SK-N-SH (cell line): ENCODE measurements at regions not wholly inside any gene's neighbourhood (a gene's known extent, or its start where the extent isn't known, plus 50 kb on each side); places are given as distances from the start of the nearest gene placed in this dataset.

Source experiments
- CTCF ChIA-PET: fragments of 300-600, 350-600 bp; formaldehyde crosslinking; extraction: SDS; loops from one replicate; lab custom pipeline; 2021; lab: Yijun Ruan, JAX
- POLR2A ChIA-PET: fragments of 350-600 bp; sonication (Branson Sonifier 250); formaldehyde crosslinking; extraction: SDS; loops from one replicate; lab custom pipeline; 2020; ENCODE audit warnings: antibody characterized with exemption, inconsistent platforms; lab: Yijun Ruan, JAX
- DNase-seq: peaks from one replicate; pipeline ENCODE4 v3.0.0; 2012
- H2AFZ ChIP-seq: fragments of 200-600 bp; sonication (generic); 2 replicates; pipeline ENCODE4 v1.8.1; 2016; ENCODE audit warnings: antibody characterized with exemption, mild to moderate bottlenecking, low read depth
- H3F3A ChIP-seq: fragments of 200-600 bp; sonication (generic); replicated peaks from 2 replicates; pipeline ENCODE3; 2016; ENCODE audit warnings: antibody characterized with exemption, mild to moderate bottlenecking; ENCODE audit not compliant: insufficient read depth
- H3K27ac ChIP-seq, 2 experiments: fragments of 200-500 bp in 1 of 2; fragments of 200-600 bp in 1 of 2; sonication (Bioruptor generic) in 1 of 2; sonication (generic), shearing (Covaris generic) in 1 of 2; 2 replicates each; pipeline versions ENCODE4 v1.5.1 to v1.6.1; 2014 to 2016; ENCODE audit warnings: low read depth in 2 of 2, inconsistent platforms in 1 of 2, low read length in 1 of 2, mild to moderate bottlenecking in 1 of 2, mixed read lengths in 1 of 2
- H3K27me3 ChIP-seq: fragments of 200-600 bp; sonication (generic), shearing (Covaris generic); 2 replicates; pipeline ENCODE4 v1.6.1; 2016; ENCODE audit warnings: mixed run types; ENCODE audit not compliant: insufficient read depth
- H3K36me3 ChIP-seq, 2 experiments: fragments of 200-500 bp in 1 of 2; fragments of 200-600 bp in 1 of 2; sonication (Bioruptor generic) in 1 of 2; sonication (generic) in 1 of 2; replicated peaks in 1 of 2; 2 replicates each; pipeline versions ENCODE3 to v1.5.1; 2014 to 2016; ENCODE audit warnings: low read length in 1 of 2, mild to moderate bottlenecking in 1 of 2; ENCODE audit not compliant: insufficient read depth in 2 of 2, control insufficient read depth in 1 of 2
- H3K4me1 ChIP-seq, 2 experiments: fragments of 200-500 bp in 1 of 2; fragments of 200-600 bp in 1 of 2; sonication (Bioruptor generic) in 1 of 2; sonication (generic), shearing (Covaris generic) in 1 of 2; 2 replicates each; pipeline versions ENCODE4 v1.5.1 to v1.6.1; 2014 to 2016; ENCODE audit warnings: low read depth in 1 of 2, low read length in 1 of 2, mixed run types in 1 of 2; ENCODE audit not compliant: insufficient read depth in 2 of 2, control insufficient read depth in 1 of 2
- H3K4me2 ChIP-seq: fragments of 200-600 bp; sonication (generic), shearing (Covaris generic); 2 replicates; pipeline ENCODE4 v1.6.1; 2017; ENCODE audit warnings: mixed run types
- H3K4me3 ChIP-seq, 2 experiments: fragments of 200-500 bp in 1 of 2; fragments of 200-600 bp in 1 of 2; sonication (Bioruptor generic) in 1 of 2; sonication (generic), shearing (Covaris generic) in 1 of 2; 2 replicates each; pipeline versions ENCODE4 v1.5.1 to v1.8.1; 2014 to 2016; ENCODE audit warnings: low read depth in 2 of 2, inconsistent platforms in 1 of 2, low read length in 1 of 2, mild to moderate bottlenecking in 1 of 2, mixed read lengths in 1 of 2, moderate library complexity in 1 of 2
- H3K79me2 ChIP-seq: fragments of 200-600 bp; sonication (generic); 2 replicates; pipeline ENCODE4 v1.8.1; 2017; ENCODE audit warnings: mild to moderate bottlenecking; ENCODE audit not compliant: insufficient read depth
- H3K9ac ChIP-seq: fragments of 200-600 bp; sonication (generic); 2 replicates; pipeline ENCODE4 v1.6.1; 2017; ENCODE audit warnings: mixed run types
- H3K9me2 ChIP-seq: fragments of 200-600 bp; sonication (generic); 2 replicates; pipeline ENCODE4 v1.6.1; 2017; ENCODE audit warnings: mixed run types
- H3K9me3 ChIP-seq: fragments of 200-600 bp; sonication (generic); 2 replicates; pipeline ENCODE4 v1.6.1; 2017; ENCODE audit warnings: mixed run types, mild to moderate bottlenecking, moderate library complexity
- H4K20me1 ChIP-seq: fragments of 200-600 bp; sonication (generic); 2 replicates; pipeline ENCODE4 v1.6.1; 2017; ENCODE audit warnings: mild to moderate bottlenecking, mixed run types; ENCODE audit not compliant: insufficient read depth
- EP300 ChIP-seq, 2 experiments: IDR thresholded peaks; 2 replicates each; pipeline versions ENCODE4 v1.4.0 to v1.6.1; 2012; ENCODE audit warnings: borderline replicate concordance in 1 of 2, low read depth in 1 of 2, low read length in 1 of 2
- FOSL2 ChIP-seq: IDR thresholded peaks from 2 replicates; pipeline ENCODE4 v1.4.0; 2012; ENCODE audit warnings: low read depth, mild to moderate bottlenecking, moderate library complexity, borderline replicate concordance
- FOXM1 ChIP-seq: IDR thresholded peaks from 2 replicates; pipeline ENCODE4 v1.4.0; 2012; ENCODE audit warnings: low read depth, mild to moderate bottlenecking
- MEF2A ChIP-seq: IDR thresholded peaks from 2 replicates; pipeline ENCODE4 v1.4.0; 2012; ENCODE audit warnings: low read depth, borderline replicate concordance
- NFIC ChIP-seq: IDR thresholded peaks from 2 replicates; pipeline ENCODE4 v1.4.0; 2012; ENCODE audit warnings: borderline replicate concordance
- NRF1 ChIP-seq: IDR thresholded peaks from 2 replicates; pipeline ENCODE4 v1.6.1; 2012; ENCODE audit warnings: low read depth, mild to moderate bottlenecking, low read length
- RXRA ChIP-seq: IDR thresholded peaks from 2 replicates; pipeline ENCODE4 v1.4.0; 2012; ENCODE audit warnings: low read depth, mild to moderate bottlenecking, borderline replicate concordance
- SIN3A ChIP-seq: IDR thresholded peaks from 2 replicates; pipeline ENCODE4 v1.6.1; 2012; ENCODE audit warnings: low read depth, mild to moderate bottlenecking, low read length, moderate library complexity, borderline replicate concordance
- TCF12 ChIP-seq: IDR thresholded peaks from 2 replicates; pipeline ENCODE4 v1.4.0; 2012
- YY1 ChIP-seq: IDR thresholded peaks from 2 replicates; pipeline ENCODE4 v1.4.0; 2012; ENCODE audit warnings: low read depth, mild to moderate bottlenecking
- WGBS: methylation state at CpG from one replicate; pipeline ENCODE4 v1.1.6; 2017; ENCODE audit warnings: low lambda C conversion rate; 5-methylcytosine and 5-hydroxymethylcytosine counted together
- TF ChIP-seq, protein P1 (sequence below): fragments of 150-350 bp; IDR thresholded peaks from 2 replicates; pipeline ENCODE4 v1.6.1; 2017; ENCODE audit warnings: antibody characterized with exemption, low read length, low read depth, borderline replicate concordance
- TF ChIP-seq, protein P2 (sequence below): IDR thresholded peaks from 2 replicates; pipeline ENCODE4 v1.4.0; 2012; ENCODE audit warnings: low read depth, borderline replicate concordance
- TF ChIP-seq, protein P3 (sequence below): fragments of 150-350 bp; IDR thresholded peaks from 2 replicates; pipeline ENCODE4 v1.6.1; 2016; ENCODE audit warnings: mild to moderate bottlenecking, low read depth, low read length
- TF ChIP-seq, protein P4 (sequence below): fragments of 200-600 bp; sonication (generic); IDR thresholded peaks from 2 replicates; pipeline ENCODE4 v1.6.1; 2017; ENCODE audit warnings: antibody characterized with exemption, mild to moderate bottlenecking, moderate library complexity
- TF ChIP-seq, protein P5 (sequence below): IDR thresholded peaks from 2 replicates; pipeline ENCODE4 v1.4.0; 2012; ENCODE audit warnings: low read depth, borderline replicate concordance

DNA sequence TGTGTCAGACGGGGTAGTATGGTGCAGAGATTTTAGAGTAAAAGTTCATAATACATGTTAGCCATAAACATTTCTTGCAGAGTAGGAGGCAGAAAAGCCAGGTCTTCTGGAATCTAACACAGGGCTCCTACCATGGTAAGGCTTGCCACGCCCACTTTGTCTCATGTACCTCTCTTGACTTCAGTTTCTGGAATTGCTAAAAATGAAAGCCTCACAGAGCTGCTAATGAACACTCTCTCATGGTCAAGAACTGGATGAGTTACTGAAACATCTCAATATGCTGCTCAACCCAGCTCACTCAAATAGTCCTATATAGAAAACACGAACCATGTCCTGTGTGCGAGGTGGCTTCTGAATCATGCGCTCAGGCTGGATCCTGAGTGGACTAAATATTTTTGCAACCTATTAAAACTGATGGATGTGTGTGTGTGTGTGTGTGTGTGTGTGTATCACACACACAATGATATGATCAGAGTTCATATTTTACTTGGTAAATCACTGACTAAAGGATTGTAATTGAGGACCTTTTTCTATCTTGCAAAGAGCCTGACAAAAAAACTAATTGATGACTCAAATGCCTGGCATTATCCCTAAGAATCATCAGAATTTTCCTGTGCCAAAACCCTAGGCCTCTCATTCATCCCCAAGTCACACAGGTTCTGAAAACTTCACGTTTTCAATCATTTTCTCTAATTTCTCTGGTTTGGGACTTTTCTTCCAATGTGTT is 1306.6 kb downstream of the XPNPEP1 start:
- no peak overlapping the region for H3K27ac ChIP-seq
- H3K4me2 ChIP-seq = no peak overlapping the region
- no peaks in the 10 kb centered on the region for H3F3A ChIP-seq
- H3K9me2 ChIP-seq = no peaks in the 10 kb centered on the region
- 58% methylated on average over 6 of the region's 6 CpGs for WGBS
- H3K4me1 ChIP-seq = peaks cover 0 to 22% of the 10 kb centered on the region in 2 experiments; a peak in 2 of 4 replicates
- H3K9ac ChIP-seq = no peak overlapping the region
- POLR2A ChIA-PET = no interaction called here
- H3K4me3 ChIP-seq = no peak overlapping the region
- DNase-seq = no peak
- no peaks in the 10 kb centered on the region for H4K20me1 ChIP-seq
- peak; percentile 40; the same call in 1 of the 2 replicates for TF ChIP-seq FOSL2
- TF ChIP-seq NRF1 = no peak
- TF ChIP-seq EP300 (IDR thresholded peaks at IDR 0.05; ENCODE audit: borderline replicate concordance in 1 of 2, low read depth in 1 of 2, low read length in 1 of 2) = peak in 1 of 2 experiments; percentile 7; a peak in 1 of 4 replicates
- TF ChIP-seq, protein P1, sequence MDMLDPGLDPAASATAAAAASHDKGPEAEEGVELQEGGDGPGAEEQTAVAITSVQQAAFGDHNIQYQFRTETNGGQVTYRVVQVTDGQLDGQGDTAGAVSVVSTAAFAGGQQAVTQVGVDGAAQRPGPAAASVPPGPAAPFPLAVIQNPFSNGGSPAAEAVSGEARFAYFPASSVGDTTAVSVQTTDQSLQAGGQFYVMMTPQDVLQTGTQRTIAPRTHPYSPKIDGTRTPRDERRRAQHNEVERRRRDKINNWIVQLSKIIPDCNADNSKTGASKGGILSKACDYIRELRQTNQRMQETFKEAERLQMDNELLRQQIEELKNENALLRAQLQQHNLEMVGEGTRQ = no peak
- TF ChIP-seq, protein P2, sequence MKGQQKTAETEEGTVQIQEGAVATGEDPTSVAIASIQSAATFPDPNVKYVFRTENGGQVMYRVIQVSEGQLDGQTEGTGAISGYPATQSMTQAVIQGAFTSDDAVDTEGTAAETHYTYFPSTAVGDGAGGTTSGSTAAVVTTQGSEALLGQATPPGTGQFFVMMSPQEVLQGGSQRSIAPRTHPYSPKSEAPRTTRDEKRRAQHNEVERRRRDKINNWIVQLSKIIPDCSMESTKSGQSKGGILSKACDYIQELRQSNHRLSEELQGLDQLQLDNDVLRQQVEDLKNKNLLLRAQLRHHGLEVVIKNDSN = no peak
- TF ChIP-seq RXRA = no peak
- TF ChIP-seq TCF12 = no peak
- TF ChIP-seq, protein P3, sequence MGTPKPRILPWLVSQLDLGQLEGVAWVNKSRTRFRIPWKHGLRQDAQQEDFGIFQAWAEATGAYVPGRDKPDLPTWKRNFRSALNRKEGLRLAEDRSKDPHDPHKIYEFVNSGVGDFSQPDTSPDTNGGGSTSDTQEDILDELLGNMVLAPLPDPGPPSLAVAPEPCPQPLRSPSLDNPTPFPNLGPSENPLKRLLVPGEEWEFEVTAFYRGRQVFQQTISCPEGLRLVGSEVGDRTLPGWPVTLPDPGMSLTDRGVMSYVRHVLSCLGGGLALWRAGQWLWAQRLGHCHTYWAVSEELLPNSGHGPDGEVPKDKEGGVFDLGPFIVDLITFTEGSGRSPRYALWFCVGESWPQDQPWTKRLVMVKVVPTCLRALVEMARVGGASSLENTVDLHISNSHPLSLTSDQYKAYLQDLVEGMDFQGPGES = no peak
- TF ChIP-seq, all 33 proteins: peak for 2
- H3K79me2 ChIP-seq = no peaks in the 10 kb centered on the region
- H3K27me3 ChIP-seq = no peaks in the 10 kb centered on the region
- no peaks in the 10 kb centered on the region for H3K36me3 ChIP-seq
- no peaks in the 10 kb centered on the region for H3K9me3 ChIP-seq
- no peak overlapping the region for H2AFZ ChIP-seq
- CTCF ChIA-PET = no interaction called here

DNA sequence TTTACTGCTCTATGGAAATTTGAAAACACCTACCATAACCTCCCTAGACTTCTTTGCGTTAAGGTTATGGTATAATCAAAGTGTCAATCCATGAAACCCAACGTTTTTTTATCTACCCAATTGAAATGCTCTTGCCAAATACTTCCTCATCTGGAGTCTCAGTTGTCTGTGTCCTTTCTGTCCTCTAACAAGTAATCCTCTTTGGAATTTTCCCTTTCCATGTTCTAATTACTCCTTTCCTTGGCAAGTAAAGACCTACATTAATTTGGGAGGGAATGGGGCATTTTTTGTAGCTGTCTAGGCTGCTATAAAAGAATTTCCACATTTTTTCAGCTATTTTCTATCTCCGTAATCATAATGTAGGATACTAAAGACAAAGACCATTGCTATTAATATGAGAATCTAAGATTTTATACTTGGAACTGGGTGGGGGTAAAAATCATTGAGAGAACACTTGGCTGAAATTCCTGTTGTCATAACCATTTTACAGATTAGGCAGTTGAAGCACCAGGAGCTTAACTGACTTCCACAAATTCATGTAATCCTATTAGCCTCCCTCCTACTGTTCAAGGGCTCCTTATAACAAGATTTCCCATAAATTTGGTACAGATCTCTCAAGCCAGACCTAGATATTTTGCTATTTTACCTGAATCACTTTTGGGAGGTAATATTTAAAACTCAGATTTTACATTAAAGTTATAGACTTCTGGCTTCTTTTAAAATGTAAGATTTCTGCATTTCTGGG is 1307.6 kb downstream of the XPNPEP1 start:
- H2AFZ ChIP-seq = no peak overlapping the region
- no peaks in the 10 kb centered on the region for H3K36me3 ChIP-seq
- ChIA-PET POLR2A (no interaction called here), CTCF (no interaction called here)
- H4K20me1 ChIP-seq = no peaks in the 10 kb centered on the region
- peaks cover 0 to 22% of the 10 kb centered on the region in 2 experiments; a peak in 2 of 4 replicates for H3K4me1 ChIP-seq
- H3K9me2 ChIP-seq = no peaks in the 10 kb centered on the region
- H3K79me2 ChIP-seq = no peaks in the 10 kb centered on the region
- H3K27ac ChIP-seq = no peak overlapping the region
- no peaks in the 10 kb centered on the region for H3K27me3 ChIP-seq
- H3F3A ChIP-seq = no peaks in the 10 kb centered on the region
- no peak overlapping the region for H3K4me2 ChIP-seq
- no peak for DNase-seq
- H3K9ac ChIP-seq = no peak overlapping the region
- no peak overlapping the region for H3K4me3 ChIP-seq
- WGBS = 56% methylated on average over 3 of the region's 3 CpGs
- no peaks in the 10 kb centered on the region for H3K9me3 ChIP-seq
- TF ChIP-seq SIN3A = no peak
- TF ChIP-seq, protein P4, sequence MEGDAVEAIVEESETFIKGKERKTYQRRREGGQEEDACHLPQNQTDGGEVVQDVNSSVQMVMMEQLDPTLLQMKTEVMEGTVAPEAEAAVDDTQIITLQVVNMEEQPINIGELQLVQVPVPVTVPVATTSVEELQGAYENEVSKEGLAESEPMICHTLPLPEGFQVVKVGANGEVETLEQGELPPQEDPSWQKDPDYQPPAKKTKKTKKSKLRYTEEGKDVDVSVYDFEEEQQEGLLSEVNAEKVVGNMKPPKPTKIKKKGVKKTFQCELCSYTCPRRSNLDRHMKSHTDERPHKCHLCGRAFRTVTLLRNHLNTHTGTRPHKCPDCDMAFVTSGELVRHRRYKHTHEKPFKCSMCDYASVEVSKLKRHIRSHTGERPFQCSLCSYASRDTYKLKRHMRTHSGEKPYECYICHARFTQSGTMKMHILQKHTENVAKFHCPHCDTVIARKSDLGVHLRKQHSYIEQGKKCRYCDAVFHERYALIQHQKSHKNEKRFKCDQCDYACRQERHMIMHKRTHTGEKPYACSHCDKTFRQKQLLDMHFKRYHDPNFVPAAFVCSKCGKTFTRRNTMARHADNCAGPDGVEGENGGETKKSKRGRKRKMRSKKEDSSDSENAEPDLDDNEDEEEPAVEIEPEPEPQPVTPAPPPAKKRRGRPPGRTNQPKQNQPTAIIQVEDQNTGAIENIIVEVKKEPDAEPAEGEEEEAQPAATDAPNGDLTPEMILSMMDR = no peak
- no peak for TF ChIP-seq YY1
- no peak for TF ChIP-seq FOXM1
- TF ChIP-seq NRF1 = no peak
- TF ChIP-seq, protein P1 = no peak
- no peak for TF ChIP-seq EP300 (IDR thresholded peaks at IDR 0.05; ENCODE audit: borderline replicate concordance in 1 of 2, low read depth in 1 of 2, low read length in 1 of 2)
- TF ChIP-seq NFIC = no peak
- no peak for TF ChIP-seq MEF2A
- TF ChIP-seq, protein P2 = no peak
- TF ChIP-seq, protein P5, sequence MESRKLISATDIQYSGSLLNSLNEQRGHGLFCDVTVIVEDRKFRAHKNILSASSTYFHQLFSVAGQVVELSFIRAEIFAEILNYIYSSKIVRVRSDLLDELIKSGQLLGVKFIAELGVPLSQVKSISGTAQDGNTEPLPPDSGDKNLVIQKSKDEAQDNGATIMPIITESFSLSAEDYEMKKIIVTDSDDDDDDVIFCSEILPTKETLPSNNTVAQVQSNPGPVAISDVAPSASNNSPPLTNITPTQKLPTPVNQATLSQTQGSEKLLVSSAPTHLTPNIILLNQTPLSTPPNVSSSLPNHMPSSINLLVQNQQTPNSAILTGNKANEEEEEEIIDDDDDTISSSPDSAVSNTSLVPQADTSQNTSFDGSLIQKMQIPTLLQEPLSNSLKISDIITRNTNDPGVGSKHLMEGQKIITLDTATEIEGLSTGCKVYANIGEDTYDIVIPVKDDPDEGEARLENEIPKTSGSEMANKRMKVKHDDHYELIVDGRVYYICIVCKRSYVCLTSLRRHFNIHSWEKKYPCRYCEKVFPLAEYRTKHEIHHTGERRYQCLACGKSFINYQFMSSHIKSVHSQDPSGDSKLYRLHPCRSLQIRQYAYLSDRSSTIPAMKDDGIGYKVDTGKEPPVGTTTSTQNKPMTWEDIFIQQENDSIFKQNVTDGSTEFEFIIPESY = no peak
